GM23338 (cell line): ENCODE measurements at regions not wholly inside any gene's neighbourhood (a gene's known extent, or its start where the extent isn't known, plus 50 kb on each side); places are given as distances from the start of the nearest gene placed in this dataset.
"Not testable (repeated sequence)": the region's sequence is repeated elsewhere in the genome, so short reads cannot be mapped to it uniquely, and the experiment has no call there.

Source experiments
- ATAC-seq: fragments of 200-7000 bp; cut with Tn5 transposase; 3 replicates; pipeline ENCODE4 v1.9.1; 2020
- DNase-seq: peaks from one replicate; pipeline ENCODE4 v3.0.0-alpha.2; 2015; ENCODE audit warnings: low spot score
- H2AFZ ChIP-seq: fragments of 200-600 bp; sonication (generic); 2 replicates; pipeline ENCODE4 v1.8.0; 2016; ENCODE audit warnings: antibody characterized with exemption, mild to moderate bottlenecking, moderate library complexity
- H3F3A ChIP-seq: fragments of 200-600 bp; sonication (generic); replicated peaks from 2 replicates; pipeline ENCODE4 v1.8.0; 2017; ENCODE audit warnings: antibody characterized with exemption, mixed run types, low read depth
- H3K27ac ChIP-seq: fragments of 200-600 bp; sonication (generic); 2 replicates; pipeline ENCODE4 v1.6.1; 2016; ENCODE audit warnings: low read depth
- H3K27me3 ChIP-seq: fragments of 200-600 bp; sonication (generic); 2 replicates; pipeline ENCODE4 v1.8.0; 2016; ENCODE audit warnings: mild to moderate bottlenecking, mixed run types, moderate library complexity; ENCODE audit not compliant: insufficient read depth
- H3K36me3 ChIP-seq: fragments of 200-600 bp; sonication (generic); 2 replicates; pipeline ENCODE4 v1.8.0; 2016; ENCODE audit warnings: mild to moderate bottlenecking; ENCODE audit not compliant: insufficient read depth
- H3K4me1 ChIP-seq: fragments of 200-600 bp; sonication (generic); 2 replicates; pipeline ENCODE4 v1.8.0; 2016; ENCODE audit warnings: mild to moderate bottlenecking, moderate library complexity; ENCODE audit not compliant: insufficient read depth
- H3K4me2 ChIP-seq: fragments of 200-600 bp; sonication (generic); 2 replicates; pipeline ENCODE4 v1.7.1; 2017; ENCODE audit warnings: mixed run types
- H3K4me3 ChIP-seq: fragments of 200-600 bp; sonication (generic); 2 replicates; pipeline ENCODE4 v1.6.1; 2016; ENCODE audit warnings: mixed run types
- H3K79me2 ChIP-seq: fragments of 200-600 bp; sonication (generic); replicated peaks from 2 replicates; pipeline ENCODE4 v1.8.0; 2017; ENCODE audit warnings: mild to moderate bottlenecking; ENCODE audit not compliant: insufficient read depth
- H3K9me2 ChIP-seq: fragments of 200-600 bp; sonication (generic); 2 replicates; pipeline ENCODE4 v1.8.0; 2017; ENCODE audit not compliant: insufficient read depth
- H4K20me1 ChIP-seq: fragments of 200-600 bp; sonication (generic); replicated peaks from 2 replicates; pipeline ENCODE4 v1.8.0; 2017; ENCODE audit warnings: mild to moderate bottlenecking; ENCODE audit not compliant: insufficient read depth
- H3K27ac Mint-ChIP-seq: 2 replicates; pipeline ENCODE4 v1.8.0; 2020; ENCODE audit warnings: inconsistent platforms, mild to moderate bottlenecking, moderate library complexity, mixed read lengths
- H3K27me3 Mint-ChIP-seq: 3 replicates; pipeline ENCODE4 v1.8.0; 2022; ENCODE audit warnings: low read depth, mild to moderate bottlenecking, moderate library complexity, mixed read lengths, inconsistent platforms; ENCODE audit not compliant: insufficient read depth, poor library complexity
- H3K36me3 Mint-ChIP-seq: 3 replicates; pipeline ENCODE4 v1.8.0; 2021; ENCODE audit warnings: low read depth, mild to moderate bottlenecking, inconsistent platforms, moderate library complexity, mixed read lengths
- H3K4me1 Mint-ChIP-seq: 3 replicates; pipeline ENCODE4 v1.8.0; 2020; ENCODE audit warnings: mild to moderate bottlenecking, inconsistent platforms, mixed read lengths
- H3K4me3 Mint-ChIP-seq: 3 replicates; pipeline ENCODE4 v1.8.0; 2021; ENCODE audit warnings: moderate library complexity, mild to moderate bottlenecking, inconsistent platforms, mixed read lengths
- H3K9me3 Mint-ChIP-seq: 3 replicates; pipeline ENCODE4 v1.8.0; 2020; ENCODE audit warnings: moderate library complexity, mild to moderate bottlenecking, inconsistent platforms, mixed read lengths
- CREB1 ChIP-seq: fragments of 250-450 bp; sonication (Bioruptor Pico); IDR thresholded peaks from 2 replicates; pipeline ENCODE4 v1.5.0; 2020; ENCODE audit warnings: low read depth, mild to moderate bottlenecking, moderate library complexity
- EZH2 ChIP-seq: fragments of 200-600 bp; sonication (generic); IDR thresholded peaks from one replicate; pipeline ENCODE4 v1.8.0; 2017; ENCODE audit warnings: antibody characterized with exemption, mild to moderate bottlenecking, low read depth; ENCODE audit not compliant: unreplicated experiment
- NANOG ChIP-seq: IDR thresholded peaks from 2 replicates; pipeline ENCODE4 v1.6.1; 2016; ENCODE audit warnings: antibody characterized with exemption, borderline replicate concordance
- POLR2AphosphoS5 ChIP-seq: IDR thresholded peaks from 2 replicates; pipeline ENCODE4 v1.6.1; 2016; ENCODE audit warnings: antibody characterized with exemption, low read depth
- STAT1 ChIP-seq: IDR thresholded peaks from one replicate; pipeline ENCODE4 v1.6.1; 2016; ENCODE audit warnings: antibody characterized with exemption; ENCODE audit not compliant: unreplicated experiment
- ZNF331 ChIP-seq: fragments of 250-450 bp; sonication (Bioruptor Pico); IDR thresholded peaks from 2 replicates; pipeline ENCODE4 v1.5.0; 2020; ENCODE audit warnings: low read depth, mild to moderate bottlenecking, moderate library complexity
- TF ChIP-seq, protein P1 (sequence below): IDR thresholded peaks from one replicate; pipeline ENCODE4 v1.6.1; 2018; ENCODE audit warnings: antibody characterized with exemption; ENCODE audit not compliant: unreplicated experiment
- TF ChIP-seq, protein P2 (sequence below), 2 experiments: fragments of 200-600 bp in 1 of 2; sonication (generic) in 1 of 2; conservative IDR thresholded peaks; 2 replicates each; pipeline versions ENCODE4 v1.5.1 to v1.6.1; 2016 to 2017; ENCODE audit warnings: antibody characterized with exemption in 2 of 2, low read depth in 2 of 2, mild to moderate bottlenecking in 2 of 2, moderate library complexity in 1 of 2
- TF ChIP-seq, protein P3 (sequence below): fragments of 250-450 bp; sonication (Bioruptor Pico); IDR thresholded peaks from 2 replicates; pipeline ENCODE4 v1.5.0; 2020; ENCODE audit warnings: mild to moderate bottlenecking, moderate library complexity

DNA sequence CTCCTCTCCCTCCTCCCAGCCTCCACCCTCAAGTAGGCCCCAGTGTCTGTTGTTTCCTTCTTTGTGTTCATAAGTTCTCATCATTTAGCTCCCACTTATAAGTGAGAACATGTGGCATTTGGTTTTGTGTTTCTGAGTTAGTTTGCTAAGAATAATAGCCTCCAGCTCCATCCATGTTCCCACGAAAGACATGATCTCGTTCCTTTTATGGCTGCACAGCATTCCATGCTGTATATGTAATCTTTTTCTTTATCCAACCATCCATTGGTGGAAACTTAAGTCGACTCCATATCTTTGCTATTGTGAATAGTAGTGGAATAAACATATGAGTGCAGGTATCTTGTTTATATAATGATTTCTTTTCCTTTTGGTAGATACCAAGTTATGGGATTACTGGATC lies 405.0 kb upstream of the RPS6KA3 start:
- H3F3A ChIP-seq, H3K36me3 Mint-ChIP-seq, H3K27ac Mint-ChIP-seq, H3K4me1 Mint-ChIP-seq, H3K4me1 ChIP-seq, H3K9me3 Mint-ChIP-seq, ATAC-seq, H4K20me1 ChIP-seq, H3K27ac ChIP-seq, H3K27me3 Mint-ChIP-seq, H3K4me3 ChIP-seq, H3K9me2 ChIP-seq, H3K4me3 Mint-ChIP-seq, H3K4me2 ChIP-seq, DNase-seq, H3K79me2 ChIP-seq, H3K36me3 ChIP-seq, H3K27me3 ChIP-seq, H2AFZ ChIP-seq: not testable (repeated sequence)

GRCh38 chrX:20670611-20671010 lies 403.9 kb upstream of the RPS6KA3 start:
- Histone ChIP-seq H3K27me3 (no peaks in the 10 kb centered on the region), H3K36me3 (no peaks in the 10 kb centered on the region), H2AFZ (no peak overlapping the region), H3K79me2 (no peaks in the 10 kb centered on the region), H3F3A (no peaks in the 10 kb centered on the region), H3K9me2 (no peaks in the 10 kb centered on the region), H3K27ac (no peak overlapping the region), H3K4me2 (no peak overlapping the region), H4K20me1 (no peaks in the 10 kb centered on the region), H3K4me3 (no peak overlapping the region), H3K4me1 (no peaks in the 10 kb centered on the region)
- DNase-seq: no peak
- Mint-ChIP-seq H3K27ac (no peak overlapping the region), H3K4me3 (no peak overlapping the region), H3K36me3 (no peaks in the 10 kb centered on the region), H3K27me3 (peaks cover 2% of the 10 kb centered on the region), H3K9me3 (no peaks in the 10 kb centered on the region), H3K4me1 (peaks cover 1% of the 10 kb centered on the region; the same call in 2 of the 3 replicates)
- TF ChIP-seq, protein P1, sequence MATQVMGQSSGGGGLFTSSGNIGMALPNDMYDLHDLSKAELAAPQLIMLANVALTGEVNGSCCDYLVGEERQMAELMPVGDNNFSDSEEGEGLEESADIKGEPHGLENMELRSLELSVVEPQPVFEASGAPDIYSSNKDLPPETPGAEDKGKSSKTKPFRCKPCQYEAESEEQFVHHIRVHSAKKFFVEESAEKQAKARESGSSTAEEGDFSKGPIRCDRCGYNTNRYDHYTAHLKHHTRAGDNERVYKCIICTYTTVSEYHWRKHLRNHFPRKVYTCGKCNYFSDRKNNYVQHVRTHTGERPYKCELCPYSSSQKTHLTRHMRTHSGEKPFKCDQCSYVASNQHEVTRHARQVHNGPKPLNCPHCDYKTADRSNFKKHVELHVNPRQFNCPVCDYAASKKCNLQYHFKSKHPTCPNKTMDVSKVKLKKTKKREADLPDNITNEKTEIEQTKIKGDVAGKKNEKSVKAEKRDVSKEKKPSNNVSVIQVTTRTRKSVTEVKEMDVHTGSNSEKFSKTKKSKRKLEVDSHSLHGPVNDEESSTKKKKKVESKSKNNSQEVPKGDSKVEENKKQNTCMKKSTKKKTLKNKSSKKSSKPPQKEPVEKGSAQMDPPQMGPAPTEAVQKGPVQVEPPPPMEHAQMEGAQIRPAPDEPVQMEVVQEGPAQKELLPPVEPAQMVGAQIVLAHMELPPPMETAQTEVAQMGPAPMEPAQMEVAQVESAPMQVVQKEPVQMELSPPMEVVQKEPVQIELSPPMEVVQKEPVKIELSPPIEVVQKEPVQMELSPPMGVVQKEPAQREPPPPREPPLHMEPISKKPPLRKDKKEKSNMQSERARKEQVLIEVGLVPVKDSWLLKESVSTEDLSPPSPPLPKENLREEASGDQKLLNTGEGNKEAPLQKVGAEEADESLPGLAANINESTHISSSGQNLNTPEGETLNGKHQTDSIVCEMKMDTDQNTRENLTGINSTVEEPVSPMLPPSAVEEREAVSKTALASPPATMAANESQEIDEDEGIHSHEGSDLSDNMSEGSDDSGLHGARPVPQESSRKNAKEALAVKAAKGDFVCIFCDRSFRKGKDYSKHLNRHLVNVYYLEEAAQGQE: no peak
- TF ChIP-seq NANOG: no peak
- no peak for TF ChIP-seq STAT1
- TF ChIP-seq ZNF331: no peak
- TF ChIP-seq CREB1: no peak
- TF ChIP-seq, protein P2, sequence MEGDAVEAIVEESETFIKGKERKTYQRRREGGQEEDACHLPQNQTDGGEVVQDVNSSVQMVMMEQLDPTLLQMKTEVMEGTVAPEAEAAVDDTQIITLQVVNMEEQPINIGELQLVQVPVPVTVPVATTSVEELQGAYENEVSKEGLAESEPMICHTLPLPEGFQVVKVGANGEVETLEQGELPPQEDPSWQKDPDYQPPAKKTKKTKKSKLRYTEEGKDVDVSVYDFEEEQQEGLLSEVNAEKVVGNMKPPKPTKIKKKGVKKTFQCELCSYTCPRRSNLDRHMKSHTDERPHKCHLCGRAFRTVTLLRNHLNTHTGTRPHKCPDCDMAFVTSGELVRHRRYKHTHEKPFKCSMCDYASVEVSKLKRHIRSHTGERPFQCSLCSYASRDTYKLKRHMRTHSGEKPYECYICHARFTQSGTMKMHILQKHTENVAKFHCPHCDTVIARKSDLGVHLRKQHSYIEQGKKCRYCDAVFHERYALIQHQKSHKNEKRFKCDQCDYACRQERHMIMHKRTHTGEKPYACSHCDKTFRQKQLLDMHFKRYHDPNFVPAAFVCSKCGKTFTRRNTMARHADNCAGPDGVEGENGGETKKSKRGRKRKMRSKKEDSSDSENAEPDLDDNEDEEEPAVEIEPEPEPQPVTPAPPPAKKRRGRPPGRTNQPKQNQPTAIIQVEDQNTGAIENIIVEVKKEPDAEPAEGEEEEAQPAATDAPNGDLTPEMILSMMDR (conservative IDR thresholded peaks at IDR 0.05; ENCODE audit: low read depth in 2 of 2): no peak
- TF ChIP-seq, protein P3, sequence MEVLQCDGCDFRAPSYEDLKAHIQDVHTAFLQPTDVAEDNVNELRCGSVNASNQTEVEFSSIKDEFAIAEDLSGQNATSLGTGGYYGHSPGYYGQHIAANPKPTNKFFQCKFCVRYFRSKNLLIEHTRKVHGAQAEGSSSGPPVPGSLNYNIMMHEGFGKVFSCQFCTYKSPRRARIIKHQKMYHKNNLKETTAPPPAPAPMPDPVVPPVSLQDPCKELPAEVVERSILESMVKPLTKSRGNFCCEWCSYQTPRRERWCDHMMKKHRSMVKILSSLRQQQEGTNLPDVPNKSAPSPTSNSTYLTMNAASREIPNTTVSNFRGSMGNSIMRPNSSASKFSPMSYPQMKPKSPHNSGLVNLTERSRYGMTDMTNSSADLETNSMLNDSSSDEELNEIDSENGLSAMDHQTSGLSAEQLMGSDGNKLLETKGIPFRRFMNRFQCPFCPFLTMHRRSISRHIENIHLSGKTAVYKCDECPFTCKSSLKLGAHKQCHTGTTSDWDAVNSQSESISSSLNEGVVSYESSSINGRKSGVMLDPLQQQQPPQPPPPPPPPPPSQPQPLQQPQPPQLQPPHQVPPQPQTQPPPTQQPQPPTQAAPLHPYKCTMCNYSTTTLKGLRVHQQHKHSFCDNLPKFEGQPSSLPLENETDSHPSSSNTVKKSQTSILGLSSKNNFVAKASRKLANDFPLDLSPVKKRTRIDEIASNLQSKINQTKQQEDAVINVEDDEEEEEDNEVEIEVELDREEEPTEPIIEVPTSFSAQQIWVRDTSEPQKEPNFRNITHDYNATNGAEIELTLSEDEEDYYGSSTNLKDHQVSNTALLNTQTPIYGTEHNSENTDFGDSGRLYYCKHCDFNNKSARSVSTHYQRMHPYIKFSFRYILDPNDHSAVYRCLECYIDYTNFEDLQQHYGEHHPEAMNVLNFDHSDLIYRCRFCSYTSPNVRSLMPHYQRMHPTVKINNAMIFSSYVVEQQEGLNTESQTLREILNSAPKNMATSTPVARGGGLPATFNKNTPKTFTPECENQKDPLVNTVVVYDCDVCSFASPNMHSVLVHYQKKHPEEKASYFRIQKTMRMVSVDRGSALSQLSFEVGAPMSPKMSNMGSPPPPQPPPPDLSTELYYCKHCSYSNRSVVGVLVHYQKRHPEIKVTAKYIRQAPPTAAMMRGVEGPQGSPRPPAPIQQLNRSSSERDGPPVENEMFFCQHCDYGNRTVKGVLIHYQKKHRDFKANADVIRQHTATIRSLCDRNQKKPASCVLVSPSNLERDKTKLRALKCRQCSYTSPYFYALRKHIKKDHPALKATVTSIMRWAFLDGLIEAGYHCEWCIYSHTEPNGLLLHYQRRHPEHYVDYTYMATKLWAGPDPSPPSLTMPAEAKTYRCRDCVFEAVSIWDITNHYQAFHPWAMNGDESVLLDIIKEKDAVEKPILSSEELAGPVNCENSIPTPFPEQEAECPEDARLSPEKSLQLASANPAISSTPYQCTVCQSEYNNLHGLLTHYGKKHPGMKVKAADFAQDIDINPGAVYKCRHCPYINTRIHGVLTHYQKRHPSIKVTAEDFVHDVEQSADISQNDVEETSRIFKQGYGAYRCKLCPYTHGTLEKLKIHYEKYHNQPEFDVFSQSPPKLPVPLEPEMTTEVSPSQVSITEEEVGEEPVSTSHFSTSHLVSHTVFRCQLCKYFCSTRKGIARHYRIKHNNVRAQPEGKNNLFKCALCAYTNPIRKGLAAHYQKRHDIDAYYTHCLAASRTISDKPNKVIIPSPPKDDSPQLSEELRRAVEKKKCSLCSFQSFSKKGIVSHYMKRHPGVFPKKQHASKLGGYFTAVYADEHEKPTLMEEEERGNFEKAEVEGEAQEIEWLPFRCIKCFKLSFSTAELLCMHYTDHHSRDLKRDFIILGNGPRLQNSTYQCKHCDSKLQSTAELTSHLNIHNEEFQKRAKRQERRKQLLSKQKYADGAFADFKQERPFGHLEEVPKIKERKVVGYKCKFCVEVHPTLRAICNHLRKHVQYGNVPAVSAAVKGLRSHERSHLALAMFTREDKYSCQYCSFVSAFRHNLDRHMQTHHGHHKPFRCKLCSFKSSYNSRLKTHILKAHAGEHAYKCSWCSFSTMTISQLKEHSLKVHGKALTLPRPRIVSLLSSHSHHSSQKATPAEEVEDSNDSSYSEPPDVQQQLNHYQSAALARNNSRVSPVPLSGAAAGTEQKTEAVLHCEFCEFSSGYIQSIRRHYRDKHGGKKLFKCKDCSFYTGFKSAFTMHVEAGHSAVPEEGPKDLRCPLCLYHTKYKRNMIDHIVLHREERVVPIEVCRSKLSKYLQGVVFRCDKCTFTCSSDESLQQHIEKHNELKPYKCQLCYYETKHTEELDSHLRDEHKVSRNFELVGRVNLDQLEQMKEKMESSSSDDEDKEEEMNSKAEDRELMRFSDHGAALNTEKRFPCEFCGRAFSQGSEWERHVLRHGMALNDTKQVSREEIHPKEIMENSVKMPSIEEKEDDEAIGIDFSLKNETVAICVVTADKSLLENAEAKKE (CRISPR knock-in tag): no peak
- no peak for TF ChIP-seq POLR2AphosphoS5
- no peak for TF ChIP-seq EZH2
- ATAC-seq: no peak
